IMR-90 (cell line): ENCODE measurements at regions not wholly inside any gene's neighbourhood (a gene's known extent, or its start where the extent isn't known, plus 50 kb on each side); places are given as distances from the start of the nearest gene placed in this dataset.

Experiments
- ATAC-seq: fragments of 200-7000 bp; cut with Tn5 transposase; 2 replicates; pipeline ENCODE4 v1.9.1; 2020; ENCODE audit warnings: low read depth, mild to moderate bottlenecking, moderate library complexity
- BruUV-seq: library from RNA; stranded (reverse); fragments of 400-500 nt; replicated peaks from 2 replicates; lab custom pipeline; 2021; lab: Mats Ljungman, UMichigan
- CTCF ChIA-PET: fragments of 300-600 bp; formaldehyde crosslinking; extraction: SDS; loops from one replicate; lab custom pipeline; 2021; ENCODE audit warnings: antibody characterized with exemption; lab: Yijun Ruan, JAX
- POLR2A ChIA-PET: fragments of 300-600 bp; sonication (Branson Sonifier 250); formaldehyde crosslinking; loops from one replicate; lab custom pipeline; 2022; ENCODE audit warnings: antibody characterized with exemption; ENCODE audit not compliant: unreplicated experiment; lab: Charles Lee
- DNase-seq: peaks from one replicate; pipeline ENCODE4 v3.0.0; 2013
- H2AFZ ChIP-seq: replicated peaks from 2 replicates; pipeline ENCODE3; 2013; ENCODE audit warnings: low read length, mild to moderate bottlenecking; ENCODE audit not compliant: poor library complexity
- H2AK5ac ChIP-seq: 2 replicates; pipeline ENCODE4 v1.6.1; 2013; ENCODE audit warnings: low read depth, low read length, inconsistent platforms
- H2AK9ac ChIP-seq: replicated peaks from 2 replicates; pipeline ENCODE3; 2013; ENCODE audit warnings: mild to moderate bottlenecking, low read depth, low read length, moderate library complexity; ENCODE audit not compliant: poor library complexity
- H2BK120ac ChIP-seq: 2 replicates; pipeline ENCODE4 v1.6.1; 2013; ENCODE audit warnings: low read depth, low read length, inconsistent platforms
- H2BK15ac ChIP-seq: 3 replicates; pipeline ENCODE4 v1.6.1; 2013; ENCODE audit warnings: low read depth, low read length, inconsistent platforms
- H2BK20ac ChIP-seq: 2 replicates; pipeline ENCODE4 v1.6.1; 2013; ENCODE audit warnings: low read depth, mild to moderate bottlenecking, inconsistent platforms, low read length, moderate library complexity
- H2BK5ac ChIP-seq: 2 replicates; pipeline ENCODE4 v1.6.1; 2013; ENCODE audit warnings: mild to moderate bottlenecking, low read depth, low read length, inconsistent platforms; ENCODE audit not compliant: poor library complexity, severe bottlenecking
- H3K14ac ChIP-seq: replicated peaks from 2 replicates; pipeline ENCODE4 v1.6.1; 2013; ENCODE audit warnings: low read depth, low read length, inconsistent platforms
- H3K18ac ChIP-seq: 2 replicates; pipeline ENCODE4 v1.6.1; 2013; ENCODE audit warnings: low read depth, low read length, control low read depth
- H3K23ac ChIP-seq: 2 replicates; pipeline ENCODE4 v1.6.1; 2013; ENCODE audit warnings: low read depth, low read length, inconsistent platforms
- H3K27ac ChIP-seq: 2 replicates; pipeline ENCODE4 v1.5.1; 2013; ENCODE audit warnings: mild to moderate bottlenecking, control low read depth, low read length; ENCODE audit not compliant: insufficient read depth
- H3K27me3 ChIP-seq: 2 replicates; pipeline ENCODE4 v1.6.1; 2013; ENCODE audit warnings: low read length; ENCODE audit not compliant: control insufficient read depth, insufficient read depth
- H3K36me3 ChIP-seq: 2 replicates; pipeline ENCODE4 v1.6.1; 2013; ENCODE audit warnings: low read length, mixed read lengths; ENCODE audit not compliant: control insufficient read depth, insufficient read depth
- H3K4ac ChIP-seq: 2 replicates; pipeline ENCODE4 v1.6.1; 2013; ENCODE audit warnings: low read depth, low read length, inconsistent platforms
- H3K4me1 ChIP-seq: 2 replicates; pipeline ENCODE4 v1.6.1; 2013; ENCODE audit warnings: low read length, mixed read lengths; ENCODE audit not compliant: control insufficient read depth, insufficient read depth
- H3K4me2 ChIP-seq: 2 replicates; pipeline ENCODE4 v1.6.1; 2013; ENCODE audit warnings: low read depth, mild to moderate bottlenecking, control low read depth, low read length, moderate library complexity
- H3K4me3 ChIP-seq: 2 replicates; pipeline ENCODE4 v1.5.1; 2013; ENCODE audit warnings: low read depth, mild to moderate bottlenecking, control low read depth, low read length, moderate library complexity; ENCODE audit not compliant: insufficient read depth
- H3K56ac ChIP-seq: 2 replicates; pipeline ENCODE4 v1.6.1; 2013; ENCODE audit warnings: low read length, inconsistent platforms; ENCODE audit not compliant: insufficient read depth; ENCODE audit errors: extremely low read depth
- H3K79me1 ChIP-seq, 2 experiments: 2 replicates each; pipeline ENCODE4 v1.6.1; 2013; ENCODE audit warnings: low read length in 2 of 2, inconsistent platforms in 1 of 2, low read depth in 1 of 2
- H3K9ac ChIP-seq: 2 replicates; pipeline ENCODE4 v1.6.1; 2013; ENCODE audit warnings: low read depth, low read length, control low read depth
- H3K9me1 ChIP-seq: 2 replicates; pipeline ENCODE4 v1.6.1; 2013; ENCODE audit warnings: low read length, inconsistent platforms; ENCODE audit not compliant: insufficient read depth
- H3K9me3 ChIP-seq: 2 replicates; pipeline ENCODE4 v1.6.1; 2013; ENCODE audit warnings: low read length; ENCODE audit not compliant: control insufficient read depth, insufficient read depth
- H4K20me1 ChIP-seq: 2 replicates; pipeline ENCODE4 v1.6.1; 2013; ENCODE audit warnings: low read length, inconsistent platforms; ENCODE audit not compliant: insufficient read depth
- H4K5ac ChIP-seq: 2 replicates; pipeline ENCODE4 v1.6.1; 2013; ENCODE audit warnings: mild to moderate bottlenecking, low read depth, low read length, control low read depth
- H4K8ac ChIP-seq, 2 experiments: 2 replicates each; pipeline ENCODE4 v1.6.1; 2013; ENCODE audit warnings: low read depth in 2 of 2, low read length in 2 of 2, control low read depth in 1 of 2, inconsistent platforms in 1 of 2
- H4K91ac ChIP-seq: 2 replicates; pipeline ENCODE4 v1.6.1; 2013; ENCODE audit warnings: low read depth, low read length, inconsistent platforms; ENCODE audit not compliant: insufficient read depth
- BHLHE40 ChIP-seq: fragments of 150-350 bp; IDR thresholded peaks from 2 replicates; pipeline ENCODE4 v1.6.1; 2016; ENCODE audit warnings: mild to moderate bottlenecking, low read depth, low read length
- CEBPB ChIP-seq: IDR thresholded peaks from 2 replicates; pipeline ENCODE4 v1.6.1; 2012; ENCODE audit warnings: low read depth, low read length, improper control_type of control experiment
- CHD1 ChIP-seq: IDR thresholded peaks from 2 replicates; pipeline ENCODE4 v1.6.1; 2012; ENCODE audit warnings: low read depth, low read length, improper control_type of control experiment
- ELK1 ChIP-seq: fragments of 150-350 bp; IDR thresholded peaks from 2 replicates; pipeline ENCODE4 v1.6.1; 2016; ENCODE audit warnings: low read depth, mild to moderate bottlenecking, low read length, moderate library complexity, borderline replicate concordance
- FOS ChIP-seq: fragments of 150-350 bp; IDR thresholded peaks from 2 replicates; pipeline ENCODE4 v1.6.1; 2016; ENCODE audit warnings: low read depth, low read length
- MAZ ChIP-seq: IDR thresholded peaks from 2 replicates; pipeline ENCODE4 v1.6.1; 2012; ENCODE audit warnings: low read depth, mild to moderate bottlenecking, low read length, improper control_type of control experiment, moderate library complexity, borderline replicate concordance
- NFE2L2 ChIP-seq: fragments of 150-350 bp; IDR thresholded peaks from 2 replicates; pipeline ENCODE4 v1.6.1; 2016; ENCODE audit warnings: low read depth, mild to moderate bottlenecking, low read length
- POLR2A ChIP-seq: IDR thresholded peaks from 2 replicates; pipeline ENCODE4 v1.6.1; 2012; ENCODE audit warnings: mild to moderate bottlenecking, low read depth, low read length
- RAD21 ChIP-seq: IDR thresholded peaks from 2 replicates; pipeline ENCODE4 v1.6.1; 2012; ENCODE audit warnings: low read length, improper control_type of control experiment
- RCOR1 ChIP-seq: IDR thresholded peaks from 2 replicates; pipeline ENCODE4 v1.6.1; 2012; ENCODE audit warnings: mild to moderate bottlenecking, low read length, improper control_type of control experiment; ENCODE audit not compliant: insufficient replicate concordance
- RFX5 ChIP-seq: IDR thresholded peaks from 2 replicates; pipeline ENCODE4 v1.8.0; 2012; ENCODE audit warnings: low read depth, mild to moderate bottlenecking, low read length, moderate library complexity
- SMC3 ChIP-seq: fragments of 150-350 bp; IDR thresholded peaks from 2 replicates; pipeline ENCODE4 v1.6.1; 2016; ENCODE audit warnings: low read depth, mild to moderate bottlenecking, antibody characterized with exemption, low read length, moderate library complexity
- USF2 ChIP-seq: fragments of 150-350 bp; IDR thresholded peaks from 2 replicates; pipeline ENCODE4 v1.6.1; 2017; ENCODE audit warnings: mild to moderate bottlenecking, antibody characterized with exemption, low read length, low read depth
- WGBS, 2 experiments: methylation state at CpG; one replicate each; pipeline versions ENCODE4 v1.1.5 to v1.1.7; 2013; ENCODE audit warnings: missing lambda C conversion rate in 2 of 2; ENCODE audit not compliant: insufficient read length in 1 of 2; ENCODE audit errors: extremely low coverage in 2 of 2; 5-methylcytosine and 5-hydroxymethylcytosine counted together
- dilution Hi-C: fragments of 300-500 bp; cut with HindIII; formaldehyde crosslinking; loops from one replicate; pipeline ENCODE4 v1.14.3; 2018; ENCODE audit warnings: low sequenced_read_pairs; ENCODE audit not compliant: unreplicated experiment
- in situ Hi-C: fragments of 300-500 bp; cut with MboI; formaldehyde crosslinking; loops from 3 replicates; pipeline ENCODE4 v1.14.3; 2019; ENCODE audit warnings: low sequenced_read_pairs, inconsistent platforms, mixed read lengths
- intact Hi-C: fragments of 100-400 bp; cut with micrococcal nuclease; formaldehyde crosslinking; loops from 2 replicates; pipeline ENCODE4 v1.10.0; 2022
- TF ChIP-seq, protein P1 (sequence below): conservative IDR thresholded peaks from 2 replicates; pipeline ENCODE4 v1.5.1; 2012; ENCODE audit warnings: mild to moderate bottlenecking, low read depth, low read length, improper control_type of control experiment

GRCh38 chr11:12591706-12592105 lies 82.5 kb upstream of the TEAD1 start:
- H3K23ac ChIP-seq = no peak overlapping the region
- intact Hi-C loops (no loop called here), in situ Hi-C loops (no loop called here), dilution Hi-C loops (no loop called here)
- H3K36me3 ChIP-seq = no peaks in the 10 kb centered on the region
- H4K5ac ChIP-seq = no peak overlapping the region
- no peak overlapping the region for H3K56ac ChIP-seq
- H3K79me1 ChIP-seq = no peaks in the 10 kb centered on the region
- H3K9me1 ChIP-seq = peaks cover 9% of the 10 kb centered on the region; the same call in 1 of the 2 replicates
- H2BK120ac ChIP-seq = no peak overlapping the region
- CTCF ChIA-PET = interaction anchor here (0.5 kb wide), 1 partner anchor 16 kb away, joined by 3 read pairs; no protein-coding TSS in a partner anchor
- no peaks in the 10 kb centered on the region for H3K9me3 ChIP-seq
- H4K8ac ChIP-seq = no peak overlapping the region
- no peak overlapping the region for H2AK9ac ChIP-seq
- H3K18ac ChIP-seq = no peak overlapping the region
- peaks cover 7% of the 10 kb centered on the region for H3K4me1 ChIP-seq
- H3K4me3 ChIP-seq = no peak overlapping the region
- no peak overlapping the region for H2BK15ac ChIP-seq
- H3K9ac ChIP-seq = no peak overlapping the region
- 100% methylated on average over 1 of the region's 4 CpGs; no CpG with 5 or more reads in 1 of the 2 experiments for WGBS, 2 experiments
- H2BK5ac ChIP-seq = no peak overlapping the region
- no peak overlapping the region for H3K14ac ChIP-seq
- no peaks in the 10 kb centered on the region for H4K20me1 ChIP-seq
- no peak overlapping the region for H2AK5ac ChIP-seq
- DNase-seq (no peak), ATAC-seq (no peak)
- no peak overlapping the region for H3K27ac ChIP-seq
- POLR2A ChIA-PET = no interaction called here
- TF ChIP-seq POLR2A (no peak), FOS (no peak), RFX5 (no peak), SMC3 (no peak), USF2 (no peak), CHD1 (no peak), MAZ (no peak), RAD21 (no peak), NFE2L2 (no peak), BHLHE40 (no peak), ELK1 (no peak), RCOR1 (no peak), CEBPB (no peak)
- TF ChIP-seq, protein P1, sequence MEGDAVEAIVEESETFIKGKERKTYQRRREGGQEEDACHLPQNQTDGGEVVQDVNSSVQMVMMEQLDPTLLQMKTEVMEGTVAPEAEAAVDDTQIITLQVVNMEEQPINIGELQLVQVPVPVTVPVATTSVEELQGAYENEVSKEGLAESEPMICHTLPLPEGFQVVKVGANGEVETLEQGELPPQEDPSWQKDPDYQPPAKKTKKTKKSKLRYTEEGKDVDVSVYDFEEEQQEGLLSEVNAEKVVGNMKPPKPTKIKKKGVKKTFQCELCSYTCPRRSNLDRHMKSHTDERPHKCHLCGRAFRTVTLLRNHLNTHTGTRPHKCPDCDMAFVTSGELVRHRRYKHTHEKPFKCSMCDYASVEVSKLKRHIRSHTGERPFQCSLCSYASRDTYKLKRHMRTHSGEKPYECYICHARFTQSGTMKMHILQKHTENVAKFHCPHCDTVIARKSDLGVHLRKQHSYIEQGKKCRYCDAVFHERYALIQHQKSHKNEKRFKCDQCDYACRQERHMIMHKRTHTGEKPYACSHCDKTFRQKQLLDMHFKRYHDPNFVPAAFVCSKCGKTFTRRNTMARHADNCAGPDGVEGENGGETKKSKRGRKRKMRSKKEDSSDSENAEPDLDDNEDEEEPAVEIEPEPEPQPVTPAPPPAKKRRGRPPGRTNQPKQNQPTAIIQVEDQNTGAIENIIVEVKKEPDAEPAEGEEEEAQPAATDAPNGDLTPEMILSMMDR = no peak
- no peak overlapping the region for H2AFZ ChIP-seq
- no peaks in the 10 kb centered on the region for H3K27me3 ChIP-seq
- H4K91ac ChIP-seq = no peak overlapping the region
- H3K4ac ChIP-seq = no peak overlapping the region
- H3K4me2 ChIP-seq = no peak overlapping the region
- no TSS peak for BruUV-seq
- no peak overlapping the region for H2BK20ac ChIP-seq
